Upper lobe of left lung (tissue), 4 donors: ENCODE measurements at regions not wholly inside any gene's neighbourhood (a gene's known extent, or its start where the extent isn't known, plus 50 kb on each side); places are given as distances from the start of the nearest gene placed in this dataset.

Source experiments
- EP300 ChIP-seq, 4 donors: sonication (generic); formaldehyde crosslinking; IDR thresholded peaks; one replicate each; pipeline ENCODE4 v1.5.1; 2017; ENCODE audit warnings: antibody characterized with exemption in 4 of 4, control low read depth in 2 of 4
- POLR2A ChIP-seq, 4 donors: fragments of 450-650 bp; IDR thresholded peaks; one replicate each; pipeline ENCODE4 v1.5.1; 2016 to 2017; ENCODE audit warnings: antibody characterized with exemption in 4 of 4, mild to moderate bottlenecking in 2 of 4
- TF ChIP-seq, protein P1 (sequence below), 6 experiments: fragments of 450-650 bp in 4 of 6; fragments of 200-600 bp in 2 of 6; sonication (generic) in 2 of 6; IDR thresholded peaks; one replicate each; pipeline ENCODE4 v1.5.1; 2016 to 2019; ENCODE audit warnings: antibody characterized with exemption in 6 of 6

DNA sequence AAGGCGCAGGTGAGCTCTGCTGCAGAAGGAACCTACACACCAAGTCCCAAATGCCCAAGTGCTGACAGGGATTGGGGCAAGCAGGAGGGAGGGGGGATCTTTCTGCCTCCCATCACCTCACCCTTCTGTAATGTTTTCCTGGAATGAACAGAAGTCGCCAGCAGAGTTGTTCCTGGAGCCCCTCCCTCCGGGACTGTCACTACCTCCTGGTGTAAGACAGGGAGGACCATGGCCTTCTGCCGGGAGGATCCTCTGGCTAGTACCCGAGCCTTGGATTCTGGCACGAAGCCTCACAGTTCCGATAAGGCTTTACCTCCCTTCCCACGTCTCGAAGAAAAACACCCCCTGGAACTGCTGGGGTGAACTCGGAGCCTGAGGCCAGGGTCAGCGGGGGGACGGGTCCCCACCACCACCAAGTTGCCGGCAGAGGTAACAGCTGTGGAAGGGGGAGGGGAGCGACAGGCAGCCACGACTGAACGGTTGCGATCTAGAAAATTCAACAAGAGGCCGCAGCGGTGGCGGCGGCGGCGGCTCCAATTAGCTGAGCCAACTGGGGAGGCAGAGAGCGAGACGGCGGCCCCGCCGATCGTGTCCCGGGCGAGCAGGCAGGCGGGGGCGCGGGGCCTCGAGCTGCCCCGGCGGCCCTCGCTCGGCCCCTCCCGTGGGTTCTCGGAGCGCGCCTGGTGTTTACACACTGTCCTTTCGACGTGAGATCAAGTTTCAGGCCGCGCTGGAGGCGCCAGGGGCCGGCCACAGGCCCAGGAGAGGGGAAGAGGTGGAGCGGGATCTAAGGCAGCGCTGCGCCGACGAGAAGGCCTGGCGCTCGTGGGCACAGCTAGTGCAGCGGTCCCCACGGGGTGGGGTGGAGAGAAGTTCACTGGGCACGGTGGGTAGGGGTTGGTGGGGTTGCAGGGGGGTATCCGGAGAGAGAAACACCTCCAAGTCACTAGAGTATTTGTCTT lies 53.7 kb upstream of the BCOR start:
- TF ChIP-seq POLR2A (IDR thresholded peaks at IDR 0.05) (no peak), EP300 (IDR thresholded peaks at IDR 0.05) (no peak)
- TF ChIP-seq, protein P1, sequence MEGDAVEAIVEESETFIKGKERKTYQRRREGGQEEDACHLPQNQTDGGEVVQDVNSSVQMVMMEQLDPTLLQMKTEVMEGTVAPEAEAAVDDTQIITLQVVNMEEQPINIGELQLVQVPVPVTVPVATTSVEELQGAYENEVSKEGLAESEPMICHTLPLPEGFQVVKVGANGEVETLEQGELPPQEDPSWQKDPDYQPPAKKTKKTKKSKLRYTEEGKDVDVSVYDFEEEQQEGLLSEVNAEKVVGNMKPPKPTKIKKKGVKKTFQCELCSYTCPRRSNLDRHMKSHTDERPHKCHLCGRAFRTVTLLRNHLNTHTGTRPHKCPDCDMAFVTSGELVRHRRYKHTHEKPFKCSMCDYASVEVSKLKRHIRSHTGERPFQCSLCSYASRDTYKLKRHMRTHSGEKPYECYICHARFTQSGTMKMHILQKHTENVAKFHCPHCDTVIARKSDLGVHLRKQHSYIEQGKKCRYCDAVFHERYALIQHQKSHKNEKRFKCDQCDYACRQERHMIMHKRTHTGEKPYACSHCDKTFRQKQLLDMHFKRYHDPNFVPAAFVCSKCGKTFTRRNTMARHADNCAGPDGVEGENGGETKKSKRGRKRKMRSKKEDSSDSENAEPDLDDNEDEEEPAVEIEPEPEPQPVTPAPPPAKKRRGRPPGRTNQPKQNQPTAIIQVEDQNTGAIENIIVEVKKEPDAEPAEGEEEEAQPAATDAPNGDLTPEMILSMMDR (IDR thresholded peaks at IDR 0.05): no peak
